Thyroid gland (tissue), 4 donors: ENCODE measurements at regions not wholly inside any gene's neighbourhood (a gene's known extent, or its start where the extent isn't known, plus 50 kb on each side); places are given as distances from the start of the nearest gene placed in this dataset.

Experiments
- CTCF ChIP-seq, 6 experiments: fragments of 200-600 bp in 3 of 6; fragments of 450-650 bp in 3 of 6; sonication (generic) in 3 of 6; IDR thresholded peaks; one replicate each; pipeline ENCODE4 v1.5.1; 2016 to 2019; ENCODE audit warnings: antibody characterized with exemption in 6 of 6, mild to moderate bottlenecking in 2 of 6, inconsistent platforms in 1 of 6, moderate library complexity in 1 of 6
- POLR2A ChIP-seq, 2 donors: fragments of 450-650 bp; IDR thresholded peaks; one replicate each; pipeline ENCODE4 v1.6.1; 2017; ENCODE audit warnings: antibody characterized with exemption in 2 of 2, mild to moderate bottlenecking in 2 of 2, moderate library complexity in 1 of 2

GRCh38 chr6:167532410-167533288 is 207.8 kb downstream of the TTLL2 start:
- TF ChIP-seq CTCF (IDR thresholded peaks at IDR 0.05) (no peak), POLR2A (IDR thresholded peaks at IDR 0.05) (no peak)
